Stimulated activated CD4-positive, alpha-beta T cell treated with anti-CD3 and anti-CD28 coated beads, TNF-alpha, amount 100 ng/mL, for 1 hour (primary cell): ENCODE measurements at regions not wholly inside any gene's neighbourhood (a gene's known extent, or its start where the extent isn't known, plus 50 kb on each side); places are given as distances from the start of the nearest gene placed in this dataset.

Source experiments
- DNase-seq, 3 donors: peaks; one replicate each; pipeline ENCODE4 v3.0.0-alpha.2; 2020; ENCODE audit warnings: low read depth in 3 of 3, low spot score in 1 of 3

DNA sequence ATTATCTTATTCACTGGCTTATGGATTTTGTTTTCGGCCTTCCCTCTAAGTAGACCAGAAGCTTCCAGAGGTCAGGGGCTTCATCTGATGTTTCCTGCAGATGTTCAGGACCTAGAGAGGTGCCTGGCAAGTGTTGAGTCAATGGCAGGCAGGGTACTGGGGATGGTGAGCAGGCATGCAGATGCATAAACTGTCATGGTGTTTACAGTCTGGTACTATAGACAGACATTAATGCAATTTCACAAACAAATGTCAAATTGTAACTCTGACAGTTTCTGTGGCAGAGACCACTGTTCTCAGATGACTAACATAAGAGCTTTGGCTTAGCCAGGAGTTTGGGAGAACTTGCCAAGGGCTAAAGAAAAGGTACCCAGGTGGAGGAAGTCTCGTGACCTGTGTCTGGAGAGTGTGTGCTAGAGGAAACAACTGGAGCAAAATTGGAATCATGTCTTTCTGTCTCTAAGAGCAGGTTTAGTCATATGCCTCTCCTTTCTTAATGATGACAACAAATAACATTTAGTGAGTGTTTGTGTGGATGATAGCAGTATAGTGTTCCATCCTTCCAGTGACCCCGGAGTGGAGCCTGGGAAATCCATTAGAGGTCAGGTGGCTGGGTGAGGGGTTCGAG, 53.7 kb upstream of the TRAK1 start:
- no peak for DNase-seq

DNA sequence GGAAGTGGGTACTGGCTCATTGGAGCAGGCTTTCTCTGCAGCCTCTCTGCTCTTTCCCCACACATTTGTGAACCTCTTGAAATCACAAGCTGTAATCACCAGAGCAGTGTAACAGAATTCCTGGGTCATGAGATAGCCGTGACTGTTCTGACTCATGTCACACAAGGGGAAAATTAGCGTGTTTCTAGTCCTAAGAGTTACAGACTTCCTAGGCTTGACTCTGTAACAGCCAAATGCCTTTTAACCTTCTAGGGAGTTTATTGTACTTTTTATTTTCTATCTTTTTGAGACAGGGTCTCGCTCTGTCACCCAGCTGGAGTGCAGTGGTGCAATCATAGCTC, 54.7 kb upstream of the TRAK1 start:
- DNase-seq, result no peak

DNA sequence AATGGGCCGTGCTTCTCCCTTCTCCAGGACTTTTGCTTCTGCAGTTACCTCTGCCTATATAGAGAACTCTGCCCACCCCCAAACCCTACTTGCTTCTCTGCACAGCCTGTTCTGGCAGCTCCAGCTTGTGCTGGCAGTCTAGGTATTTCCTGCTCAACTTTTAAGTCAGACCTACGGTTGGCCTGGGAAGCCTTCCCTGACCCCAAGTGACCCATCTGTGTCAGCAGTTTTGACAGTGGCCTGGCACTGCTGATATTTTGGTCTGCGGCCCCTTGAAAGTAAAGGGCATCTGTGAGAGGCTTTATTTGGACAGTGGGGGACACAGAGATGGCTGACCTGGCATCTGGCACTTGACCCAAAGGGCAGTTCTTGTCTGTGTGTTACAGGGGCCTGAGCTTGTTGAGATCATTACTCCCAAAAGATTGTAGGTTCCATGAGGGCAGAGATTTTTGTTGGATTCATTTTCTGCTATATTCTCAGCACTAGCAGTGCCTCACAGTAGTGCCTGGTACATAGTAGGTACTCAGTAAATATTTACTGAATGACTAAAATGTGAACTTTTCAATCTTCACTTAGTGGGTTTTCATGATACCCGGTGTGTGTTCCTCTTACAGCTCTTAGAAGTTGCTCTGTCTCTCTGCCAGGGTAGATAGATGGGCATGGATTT, 55.2 kb upstream of the TRAK1 start:
- no peak for DNase-seq

DNA sequence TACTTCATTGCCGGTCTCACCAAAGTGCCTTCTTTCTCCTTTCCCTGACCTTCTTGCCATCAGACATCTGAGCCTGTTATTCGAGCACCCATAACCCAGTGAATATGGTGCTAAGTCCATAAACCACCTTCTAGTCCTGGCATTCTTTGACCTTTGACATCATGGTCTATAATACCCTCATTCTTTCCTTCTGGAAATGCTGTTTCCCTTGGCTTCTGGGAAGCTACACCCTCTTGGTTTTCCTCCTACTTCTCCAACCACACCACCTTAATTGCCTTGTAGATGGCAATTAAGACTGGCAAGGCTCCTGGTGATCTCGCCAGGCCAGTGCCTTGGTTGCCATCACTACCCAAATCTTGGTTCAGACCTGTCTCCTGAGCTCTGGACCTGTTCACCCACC, 56.1 kb upstream of the TRAK1 start:
- DNase-seq, result no peak

DNA sequence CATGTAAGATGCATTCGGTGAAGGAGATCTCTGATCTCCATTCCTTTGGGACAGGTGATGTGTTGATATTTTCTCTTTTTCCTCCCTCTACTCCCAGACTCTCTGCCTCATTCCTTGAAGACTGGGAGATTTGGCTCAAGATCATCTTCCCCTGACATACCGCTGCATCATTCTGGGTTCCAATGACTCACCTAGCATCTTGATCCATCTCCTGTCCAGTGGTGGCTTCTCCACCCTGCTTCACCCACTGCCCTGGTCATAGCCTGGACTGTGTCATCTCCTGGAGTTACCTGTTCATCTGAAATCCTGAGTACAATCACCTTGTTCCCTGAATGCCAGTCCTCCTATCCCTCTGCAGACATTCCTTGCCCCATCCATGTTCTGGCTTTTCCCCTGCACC, 57.4 kb upstream of the TRAK1 start:
- DNase-seq, result no peak

DNA sequence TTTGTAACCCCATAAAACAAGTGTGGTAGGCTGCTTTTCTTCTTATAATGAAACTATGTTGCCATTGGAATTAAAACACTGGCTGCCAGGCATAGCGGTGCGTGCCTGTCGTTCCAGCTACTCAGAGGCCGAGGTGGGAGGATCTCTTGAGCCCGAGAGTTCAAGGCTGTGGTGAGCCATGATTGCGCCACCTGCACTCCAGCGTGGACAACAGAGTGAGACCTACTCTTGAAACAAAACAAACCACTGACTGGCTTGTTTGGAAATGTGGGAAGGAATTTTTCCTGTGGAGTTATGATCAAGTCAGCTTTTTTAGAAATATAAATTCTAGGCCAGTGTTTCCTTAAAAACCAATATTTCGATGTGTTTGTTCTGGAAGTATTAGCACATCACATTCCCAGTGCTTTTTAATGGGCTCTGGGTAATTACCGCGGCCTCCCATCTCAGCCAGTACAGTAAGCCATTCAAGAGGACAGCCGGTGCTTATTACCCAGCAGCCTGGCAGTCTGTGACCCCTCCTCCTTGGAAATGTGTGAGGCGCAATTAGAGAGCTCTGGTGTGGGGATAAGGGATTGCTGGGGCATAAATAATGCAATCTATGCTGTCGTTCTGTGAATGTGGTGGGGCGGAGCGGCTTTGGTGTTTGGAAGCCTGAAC, 58.3 kb upstream of the TRAK1 start:
- DNase-seq, result no peak

DNA sequence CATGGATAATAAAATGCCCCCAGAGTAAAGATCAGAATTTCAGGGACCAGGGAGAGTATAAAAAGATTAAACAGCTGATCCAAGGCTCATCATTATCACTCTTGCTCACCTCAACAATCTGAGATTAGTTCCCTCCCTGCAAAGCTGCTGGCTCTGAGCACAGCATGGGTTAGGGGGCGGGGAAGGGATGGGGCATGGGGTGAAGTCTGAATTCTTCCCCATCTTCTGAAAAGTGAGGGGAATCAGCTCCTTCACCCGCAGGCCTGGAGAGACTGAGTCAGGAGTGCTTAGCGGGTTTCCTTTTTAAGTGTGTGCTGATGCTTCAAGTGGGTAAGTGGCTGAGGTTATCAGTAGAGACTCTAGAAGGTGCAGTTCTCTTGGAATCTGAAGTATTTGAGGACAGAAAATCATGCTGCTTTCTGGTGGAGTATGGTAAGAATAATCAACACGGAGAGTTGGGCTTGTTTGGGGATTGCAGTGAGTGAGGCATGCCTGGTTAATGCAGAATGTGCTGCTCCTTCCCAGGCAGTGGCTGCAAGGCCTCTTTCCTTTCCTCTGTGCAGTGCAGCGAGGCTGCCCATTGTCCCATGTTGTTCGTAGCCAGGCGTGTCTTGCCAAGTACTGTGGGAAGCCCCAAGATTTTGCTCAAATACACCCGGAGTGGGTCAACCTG, 59.2 kb upstream of the TRAK1 start:
- DNase-seq, result no peak

DNA sequence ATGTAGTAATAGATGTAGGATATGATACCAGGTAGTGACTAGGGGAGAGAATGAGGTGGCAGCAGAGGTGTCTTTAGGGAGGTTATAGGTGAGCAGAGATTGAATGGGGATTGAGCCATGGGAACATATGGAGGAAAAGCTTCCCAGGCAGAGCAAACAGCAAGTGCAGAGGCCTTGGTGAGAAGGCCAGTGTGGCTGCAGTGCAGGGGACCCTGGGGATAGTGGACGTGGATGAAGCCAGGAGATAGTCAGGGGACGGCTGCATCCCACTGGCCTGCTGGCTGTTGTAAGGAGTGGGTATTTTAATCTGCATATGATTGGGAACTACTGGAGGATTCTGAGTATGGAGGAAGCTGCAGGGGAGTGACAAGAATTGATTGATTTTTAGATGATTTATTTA, 62.7 kb upstream of the TRAK1 start:
- no peak for DNase-seq

DNA sequence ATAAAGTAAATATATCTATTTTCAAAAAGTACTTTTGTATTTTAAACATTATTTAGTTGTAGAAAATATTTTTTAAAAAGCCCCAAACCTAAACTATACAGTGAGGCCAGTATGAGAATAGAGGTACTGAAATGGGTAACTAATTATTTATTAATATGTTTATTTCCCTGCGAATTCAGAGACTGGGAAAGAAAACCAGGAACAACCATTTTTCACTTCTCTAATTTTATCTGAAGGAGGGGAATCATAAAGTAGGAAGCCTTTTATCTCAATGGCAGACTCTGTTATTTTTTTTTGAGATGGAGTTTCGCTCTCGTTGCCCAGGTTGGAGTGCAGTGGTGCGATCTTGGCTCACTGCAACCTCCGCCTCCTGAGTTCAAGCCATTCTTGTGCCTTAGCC, 63.6 kb upstream of the TRAK1 start:
- no peak for DNase-seq

DNA sequence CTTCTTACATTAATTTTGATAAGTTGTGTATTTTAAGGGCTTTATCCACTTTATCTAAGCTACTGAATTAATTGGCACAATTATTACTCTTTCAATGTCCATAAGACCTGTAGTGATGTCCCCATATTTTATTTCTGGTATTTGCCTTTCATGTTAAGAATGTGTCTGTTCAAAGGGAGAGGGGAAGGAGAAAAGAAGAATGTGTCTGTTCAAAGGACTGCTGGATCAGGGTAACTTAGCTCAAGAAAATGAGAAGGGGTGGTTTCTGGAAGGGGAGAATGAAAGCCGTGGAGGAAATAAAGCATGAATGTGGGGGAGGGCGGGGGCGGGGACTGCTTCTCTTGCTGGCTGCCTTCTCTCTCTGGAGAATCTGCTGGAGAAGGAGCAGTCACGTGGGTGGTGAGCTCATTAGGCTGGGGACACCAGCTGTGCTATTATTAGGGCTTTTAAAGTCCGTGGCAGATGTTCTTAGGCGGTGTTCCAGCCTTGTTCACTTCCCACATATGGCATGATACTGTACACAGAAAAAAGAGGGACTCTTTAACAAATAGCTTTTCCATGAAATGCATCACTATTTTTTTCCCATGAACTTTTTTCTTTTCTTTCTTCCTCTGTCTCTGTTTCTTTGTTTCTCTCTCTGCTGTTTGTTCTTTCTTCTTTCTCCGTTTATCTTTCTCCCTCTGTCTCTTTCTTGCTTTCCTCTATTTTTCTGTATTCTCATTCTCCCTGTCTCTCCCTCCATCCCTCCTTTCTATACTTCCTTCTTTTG, 63.7 kb upstream of the ULK4 start:
- DNase-seq, result no peak

DNA sequence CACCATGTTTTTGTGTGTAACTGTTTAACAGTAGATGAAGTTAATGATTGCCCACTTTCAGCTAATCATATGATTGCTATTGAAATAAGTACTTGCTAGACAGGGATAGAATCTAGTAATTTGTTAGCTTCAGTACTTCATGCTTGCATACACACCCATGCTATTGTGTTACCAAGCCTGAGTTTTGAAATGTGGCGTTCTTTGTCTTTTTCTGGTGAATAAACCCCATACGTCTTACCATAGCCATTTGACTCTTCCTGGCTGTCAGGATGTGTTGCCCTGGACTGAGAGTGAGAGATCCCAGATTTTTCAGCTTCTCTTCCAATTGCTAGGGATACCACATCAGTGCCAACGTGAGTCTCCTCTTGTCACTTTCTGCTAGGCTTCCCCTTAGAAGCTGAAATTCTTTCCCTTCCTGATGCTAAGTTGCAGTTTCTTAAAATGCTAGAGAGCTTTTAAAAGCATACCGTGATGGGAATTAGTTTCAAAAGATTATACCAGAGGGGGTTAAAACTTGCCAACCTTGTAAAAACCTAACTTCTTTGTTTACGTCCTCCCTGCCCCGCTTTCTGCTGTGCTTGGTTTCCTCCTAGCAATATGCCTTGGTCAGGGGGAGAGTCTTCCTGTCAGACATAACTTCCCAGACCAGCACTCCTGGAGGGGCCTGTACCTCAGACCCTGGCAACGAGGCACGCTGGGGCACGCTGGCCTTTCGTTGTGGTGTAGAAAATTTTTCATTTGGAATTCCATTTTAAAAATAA, 62.9 kb upstream of the ULK4 start:
- no peak for DNase-seq

DNA sequence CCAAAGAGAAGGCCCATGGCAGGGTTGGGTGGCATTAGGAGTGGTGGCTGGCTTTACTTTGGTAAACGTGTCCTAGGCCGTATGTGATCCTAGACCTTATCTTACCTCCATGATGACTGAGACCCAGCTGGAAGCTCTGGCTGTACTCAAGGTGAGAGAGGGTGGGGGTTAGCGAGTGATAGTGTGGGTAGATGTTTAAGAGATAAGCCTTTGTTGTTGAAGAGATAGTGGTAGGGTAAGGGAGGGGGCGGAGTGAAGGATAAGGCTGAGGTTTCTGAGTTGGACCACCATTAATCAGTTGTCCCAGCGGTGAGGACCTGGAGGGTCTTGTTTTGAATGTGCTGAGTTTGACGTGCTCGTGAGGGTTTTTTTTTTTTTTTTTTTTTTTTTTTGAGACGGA, 61.5 kb upstream of the ULK4 start:
- no peak for DNase-seq

DNA sequence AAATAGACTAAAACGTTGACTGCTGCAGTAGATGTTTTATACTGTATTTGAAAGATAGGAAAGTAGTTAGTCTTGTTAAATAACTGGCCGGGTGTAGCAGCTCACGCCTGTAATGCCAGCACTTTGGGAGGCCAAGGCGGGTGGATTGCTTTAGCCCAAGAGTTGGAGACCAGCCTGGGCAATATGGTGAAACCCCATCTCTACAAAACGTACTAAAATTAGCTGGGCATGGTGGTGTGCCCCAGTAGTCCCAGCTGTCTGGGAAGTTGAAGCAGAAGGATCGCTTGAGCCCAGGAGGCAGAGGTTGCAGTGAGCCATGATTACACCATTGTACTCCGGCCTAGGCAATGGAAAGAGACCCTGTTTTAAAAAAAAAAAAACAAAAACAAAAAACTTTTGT, 60.5 kb upstream of the ULK4 start:
- DNase-seq, result no peak

DNA sequence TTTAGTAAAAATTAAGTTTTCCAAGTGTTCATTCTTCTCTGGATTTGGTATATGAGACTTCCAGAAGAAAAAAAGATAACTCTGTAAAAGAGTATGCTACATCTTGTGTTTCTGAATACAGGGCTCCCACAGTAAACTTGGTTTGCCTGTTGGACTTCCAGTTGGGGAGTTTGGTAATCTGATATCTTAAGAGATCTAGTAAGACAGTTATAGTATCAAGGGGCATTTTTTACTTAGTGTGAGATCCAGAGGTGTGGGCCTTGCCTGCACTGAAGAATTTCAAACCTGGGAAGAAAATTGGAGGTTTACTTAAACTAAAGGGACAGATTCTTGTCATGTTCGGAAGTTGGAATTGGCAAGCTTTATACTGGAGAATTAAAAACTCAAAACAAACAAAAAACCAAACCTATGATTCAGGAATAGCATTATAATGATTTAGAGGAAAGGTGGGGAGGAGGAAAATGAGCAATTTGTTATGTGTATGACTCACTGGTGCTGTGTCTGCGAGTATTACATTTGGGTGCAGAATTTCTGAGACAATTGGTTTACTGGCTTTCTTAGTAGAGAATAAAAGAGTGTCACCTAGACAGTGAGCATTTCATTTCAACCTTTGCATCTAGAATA, 58.9 kb upstream of the ULK4 start:
- DNase-seq, result no peak

DNA sequence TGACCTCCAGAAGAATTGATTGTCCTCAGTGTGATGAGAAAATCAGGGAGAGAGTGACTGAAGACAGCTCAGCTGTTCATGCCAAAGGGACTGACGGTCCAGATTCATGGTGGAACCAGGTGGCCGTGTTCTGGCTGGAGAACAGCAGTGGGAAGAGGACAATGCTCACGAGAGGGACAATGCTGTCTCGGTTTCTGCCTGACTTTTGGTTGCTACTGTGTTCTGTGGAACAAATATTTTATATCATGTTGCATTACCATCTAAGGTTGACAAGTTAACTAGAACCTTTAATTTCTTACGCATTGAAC, 58.0 kb upstream of the ULK4 start:
- DNase-seq, result no peak

DNA sequence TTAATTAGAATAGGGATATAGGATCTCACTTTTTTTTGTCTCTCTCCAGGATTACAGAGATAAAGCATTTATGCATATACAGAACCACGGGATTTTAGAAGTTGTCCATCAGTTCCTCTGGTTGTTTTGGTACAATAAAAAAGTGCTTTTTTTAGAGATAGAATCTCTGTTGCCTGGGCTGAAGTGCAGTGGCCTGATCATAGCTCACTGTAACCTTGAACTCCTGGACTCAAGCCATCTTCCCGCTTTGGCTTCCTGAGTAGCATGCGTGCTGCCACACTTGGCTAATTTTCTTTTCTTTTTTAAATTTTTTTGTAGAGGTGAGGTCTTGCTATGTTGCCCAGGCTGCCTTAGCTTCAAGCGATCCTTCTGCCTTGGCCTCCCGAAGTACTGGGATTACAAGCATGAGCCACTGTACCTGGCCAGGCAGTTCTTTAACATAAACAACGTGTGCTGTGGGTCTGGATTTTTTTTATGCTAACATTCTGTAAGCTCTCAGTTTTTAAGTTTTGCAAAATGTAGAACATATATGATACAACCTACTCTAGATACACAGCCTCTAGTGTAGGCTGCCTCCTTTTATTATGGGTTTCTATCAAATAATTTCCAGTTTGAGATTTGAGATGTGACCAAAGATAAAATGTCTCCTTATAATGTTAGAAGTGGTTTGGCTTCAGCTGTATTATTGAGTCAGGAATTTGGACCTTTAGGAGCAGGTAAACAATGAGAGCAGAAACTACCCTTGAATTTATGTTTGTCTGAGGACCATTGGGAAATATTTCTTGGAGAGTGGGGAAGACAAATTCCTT, 57.4 kb upstream of the ULK4 start:
- DNase-seq, result no peak

DNA sequence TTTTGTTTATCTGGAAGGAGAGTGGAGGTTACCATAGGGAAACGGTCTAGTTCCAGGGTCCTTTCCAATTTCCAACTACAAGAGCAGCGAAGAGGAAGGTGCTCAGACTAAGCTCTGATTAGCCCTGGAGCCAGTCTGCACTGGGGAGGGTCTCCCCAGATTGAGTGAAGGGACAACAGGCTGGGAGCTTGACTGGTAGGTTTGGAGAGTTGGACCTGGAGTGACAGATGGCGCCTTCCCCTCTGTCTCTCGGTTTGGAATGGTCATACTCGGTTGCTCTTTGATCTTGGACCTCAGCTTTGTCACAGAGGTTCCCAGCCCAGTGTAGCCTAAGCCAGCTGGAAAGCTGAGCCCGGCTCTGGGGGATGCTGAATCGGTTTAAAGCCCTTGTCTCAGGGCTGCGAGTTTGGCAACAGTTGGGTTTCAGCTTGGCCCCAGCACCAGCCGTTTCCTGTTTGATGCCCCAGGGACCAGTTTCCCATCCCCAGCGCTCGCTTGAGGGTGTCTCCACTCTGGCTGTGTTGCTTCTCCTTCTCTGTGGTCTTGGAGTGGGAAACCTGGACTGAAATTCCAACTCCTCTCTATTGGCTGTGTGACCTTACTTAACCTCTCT, 53.1 kb upstream of the ULK4 start:
- DNase-seq, result no peak

DNA sequence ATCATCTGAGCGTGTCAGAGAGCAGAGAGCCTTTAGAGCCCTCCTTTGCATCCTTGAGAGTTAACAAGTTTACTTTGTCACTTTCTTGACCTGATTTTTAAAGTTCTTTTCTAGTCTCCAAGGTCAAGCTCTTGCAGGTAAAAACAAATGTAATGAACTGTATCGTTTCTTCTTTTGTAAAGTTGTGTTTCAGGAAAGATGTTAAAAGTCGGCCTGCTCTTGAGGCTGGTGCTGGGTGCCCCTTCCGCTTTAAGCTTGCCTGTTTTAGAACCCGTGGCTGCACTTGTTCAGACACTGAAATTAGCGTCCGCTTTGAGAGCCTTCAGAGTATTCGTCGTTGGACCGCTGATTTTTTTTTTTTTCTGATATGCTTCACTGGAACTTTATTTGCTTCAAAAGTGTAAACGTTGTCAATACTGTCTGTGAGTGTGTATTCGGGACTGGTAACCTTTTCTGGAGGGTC, 52.6 kb upstream of the ULK4 start:
- DNase-seq, result no peak
